NCI-H82 (cell line): ENCODE measurements at regions not wholly inside any gene's neighbourhood (a gene's known extent, or its start where the extent isn't known, plus 50 kb on each side); places are given as distances from the start of the nearest gene placed in this dataset.

Experiments
- DNase-seq: peaks from one replicate; lab custom pipeline; 2025; lab: John Stamatoyannopoulos, UW

- DNase-seq: no peak
These were observed 317.0 kb upstream of the JAG1 start for GRCh38 chr20:10990625-10991382.

- DNase-seq: no peak
These were observed 318.9 kb upstream of the JAG1 start for GRCh38 chr20:10992731-10993130.

- DNase-seq: no peak
These were observed 321.3 kb upstream of the JAG1 start for GRCh38 chr20:10994991-10995700.

- no peak for DNase-seq
These were observed 324.7 kb upstream of the JAG1 start for GRCh38 chr20:10998476-10998875.

GRCh38 chr20:11000416-11000815, 326.6 kb upstream of the JAG1 start:
- DNase-seq: no peak

GRCh38 chr20:11001302-11001701, 327.5 kb upstream of the JAG1 start:
- no peak for DNase-seq

- DNase-seq: no peak
These were observed 328.2 kb upstream of the JAG1 start for GRCh38 chr20:11001764-11002540.

GRCh38 chr20:11003341-11003740, 329.5 kb upstream of the JAG1 start:
- no peak for DNase-seq

GRCh38 chr20:11008444-11009033, 334.7 kb upstream of the JAG1 start:
- no peak for DNase-seq

- DNase-seq: no peak
These were observed 337.9 kb upstream of the JAG1 start for GRCh38 chr20:11011653-11012052.

GRCh38 chr20:11012975-11013374, 339.2 kb upstream of the JAG1 start:
- no peak for DNase-seq

GRCh38 chr20:11013801-11014200, 340.0 kb upstream of the JAG1 start:
- DNase-seq: no peak

GRCh38 chr20:11015440-11015839, 341.6 kb upstream of the JAG1 start:
- DNase-seq: no peak

GRCh38 chr20:11017446-11017845, 343.6 kb upstream of the JAG1 start:
- DNase-seq: no peak

GRCh38 chr20:11018668-11019170, 344.9 kb upstream of the JAG1 start:
- DNase-seq: no peak

- DNase-seq: no peak
These were observed 346.9 kb upstream of the JAG1 start for GRCh38 chr20:11020712-11021111.

GRCh38 chr20:11027224-11027623, 353.4 kb upstream of the JAG1 start:
- no peak for DNase-seq

- DNase-seq: no peak
These were observed 356.6 kb upstream of the JAG1 start for GRCh38 chr20:11030351-11030750.

- no peak for DNase-seq
These were observed 357.5 kb upstream of the JAG1 start for GRCh38 chr20:11031300-11031699.

- no peak for DNase-seq
These were observed 358.8 kb upstream of the JAG1 start for GRCh38 chr20:11032611-11033010.

- no peak for DNase-seq
These were observed 360.2 kb upstream of the JAG1 start for GRCh38 chr20:11034025-11034424.

GRCh38 chr20:11035211-11035610, 361.4 kb upstream of the JAG1 start:
- DNase-seq: no peak
